Neural cell (in vitro differentiated cells): ENCODE measurements at regions not wholly inside any gene's neighbourhood (a gene's known extent, or its start where the extent isn't known, plus 50 kb on each side); places are given as distances from the start of the nearest gene placed in this dataset.

Source experiments
- EP300 ChIP-seq: fragments of 450-650 bp; conservative IDR thresholded peaks from 2 replicates; pipeline ENCODE4 v1.6.1; 2014; ENCODE audit warnings: antibody characterized with exemption, mild to moderate bottlenecking, moderate library complexity; ENCODE audit not compliant: poor library complexity, severe bottlenecking
- EZH2 ChIP-seq: fragments of 200-600, 300-800 bp; shearing (Covaris generic), sonication (generic); IDR thresholded peaks from 2 replicates; pipeline ENCODE4 v1.6.1; 2014; ENCODE audit warnings: antibody characterized with exemption, low read length, borderline replicate concordance, mild to moderate bottlenecking; ENCODE audit not compliant: insufficient read depth, poor library complexity, severe bottlenecking
- POLR2AphosphoS5 ChIP-seq: IDR thresholded peaks from 2 replicates; pipeline ENCODE4 v1.6.1; 2012
- RAD21 ChIP-seq: fragments of 450-650 bp; conservative IDR thresholded peaks from 2 replicates; pipeline ENCODE4 v1.6.1; 2014; ENCODE audit warnings: antibody characterized with exemption, mild to moderate bottlenecking, moderate library complexity
- REST ChIP-seq: IDR thresholded peaks from 2 replicates; pipeline ENCODE4 v1.6.1; 2012; ENCODE audit warnings: borderline replicate concordance
- SMC3 ChIP-seq: fragments of 450-650 bp; conservative IDR thresholded peaks from 2 replicates; pipeline ENCODE4 v1.6.1; 2014; ENCODE audit warnings: antibody characterized with exemption, mild to moderate bottlenecking, moderate library complexity; ENCODE audit not compliant: poor library complexity
- TAF1 ChIP-seq: IDR thresholded peaks from 2 replicates; pipeline ENCODE4 v1.6.1; 2012; ENCODE audit warnings: low read depth
- TF ChIP-seq, protein P1 (sequence below): fragments of 450-650 bp; IDR thresholded peaks from 2 replicates; pipeline ENCODE4 v1.5.1; 2014; ENCODE audit warnings: antibody characterized with exemption, mild to moderate bottlenecking, moderate library complexity; ENCODE audit not compliant: poor library complexity, severe bottlenecking

DNA sequence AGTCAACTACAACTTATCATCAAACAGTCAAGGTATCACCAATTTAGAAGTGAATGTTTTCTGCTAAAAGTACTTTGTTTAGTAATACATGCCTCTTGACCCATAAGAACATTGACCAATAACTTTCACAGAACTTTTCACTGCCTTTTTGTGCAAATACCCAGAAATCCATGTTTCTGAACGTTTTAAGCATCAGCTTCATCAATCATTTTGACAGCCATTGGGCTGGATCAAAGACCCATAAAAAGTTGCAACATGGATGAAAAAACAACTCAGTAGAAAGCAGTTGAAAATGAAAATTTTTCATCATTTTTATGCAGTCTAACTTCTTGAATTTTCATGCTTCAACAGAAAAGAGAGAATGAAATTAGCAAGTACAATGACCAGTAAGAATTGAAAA lies 466.7 kb downstream of the TRAM1L1 start:
- TF ChIP-seq SMC3 (no peak), POLR2AphosphoS5 (no peak), REST (no peak), EP300 (no peak), EZH2 (no peak), TAF1 (no peak), RAD21 (no peak)
- TF ChIP-seq, protein P1, sequence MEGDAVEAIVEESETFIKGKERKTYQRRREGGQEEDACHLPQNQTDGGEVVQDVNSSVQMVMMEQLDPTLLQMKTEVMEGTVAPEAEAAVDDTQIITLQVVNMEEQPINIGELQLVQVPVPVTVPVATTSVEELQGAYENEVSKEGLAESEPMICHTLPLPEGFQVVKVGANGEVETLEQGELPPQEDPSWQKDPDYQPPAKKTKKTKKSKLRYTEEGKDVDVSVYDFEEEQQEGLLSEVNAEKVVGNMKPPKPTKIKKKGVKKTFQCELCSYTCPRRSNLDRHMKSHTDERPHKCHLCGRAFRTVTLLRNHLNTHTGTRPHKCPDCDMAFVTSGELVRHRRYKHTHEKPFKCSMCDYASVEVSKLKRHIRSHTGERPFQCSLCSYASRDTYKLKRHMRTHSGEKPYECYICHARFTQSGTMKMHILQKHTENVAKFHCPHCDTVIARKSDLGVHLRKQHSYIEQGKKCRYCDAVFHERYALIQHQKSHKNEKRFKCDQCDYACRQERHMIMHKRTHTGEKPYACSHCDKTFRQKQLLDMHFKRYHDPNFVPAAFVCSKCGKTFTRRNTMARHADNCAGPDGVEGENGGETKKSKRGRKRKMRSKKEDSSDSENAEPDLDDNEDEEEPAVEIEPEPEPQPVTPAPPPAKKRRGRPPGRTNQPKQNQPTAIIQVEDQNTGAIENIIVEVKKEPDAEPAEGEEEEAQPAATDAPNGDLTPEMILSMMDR, result no peak
